Gastrocnemius medialis (tissue), 4 donors: ENCODE measurements at regions not wholly inside any gene's neighbourhood (a gene's known extent, or its start where the extent isn't known, plus 50 kb on each side); places are given as distances from the start of the nearest gene placed in this dataset.
"Not testable (repeated sequence)": the region's sequence is repeated elsewhere in the genome, so short reads cannot be mapped to it uniquely, and the experiment has no call there.

ENCODE experiments used
- ATAC-seq, 2 donors: fragments of 150-250 bp; one replicate each; pipeline ENCODE4 v1.9.1; 2016
- DNase-seq, 2 donors: peaks; one replicate each; pipeline ENCODE4 v3.0.0-alpha.2; 2019
- H3K27ac ChIP-seq, 4 donors: fragments of 200-600 bp; sonication (generic); 1 replicate in 1 of 4; 2 replicates in 3 of 4; pipeline ENCODE4 v1.5.1; 2016 to 2018; ENCODE audit warnings: mild to moderate bottlenecking in 2 of 4, moderate library complexity in 1 of 4
- H3K27me3 ChIP-seq, 3 donors: fragments of 200-600 bp; sonication (generic) in 2 of 3; 1 replicate in 1 of 3; 2 replicates in 2 of 3; pipeline versions ENCODE4 v1.5.1 to v1.6.0; 2016 to 2019; ENCODE audit warnings: mild to moderate bottlenecking in 1 of 3, moderate library complexity in 1 of 3
- H3K36me3 ChIP-seq, 2 donors: fragments of 200-600 bp; sonication (generic) in 1 of 2; one replicate each; pipeline ENCODE4 v1.5.1; 2017 to 2018
- H3K4me1 ChIP-seq, 2 donors: fragments of 200-600 bp; sonication (generic) in 1 of 2; one replicate each; pipeline ENCODE4 v1.5.1; 2016 to 2017; ENCODE audit warnings: mild to moderate bottlenecking in 2 of 2
- H3K4me3 ChIP-seq, 4 donors: fragments of 200-600 bp; sonication (generic) in 3 of 4; 1 replicate in 1 of 4; 2 replicates in 3 of 4; pipeline ENCODE4 v1.5.1; 2016 to 2019; ENCODE audit warnings: mild to moderate bottlenecking in 2 of 4
- H3K9me3 ChIP-seq, 3 donors: fragments of 200-600 bp; sonication (generic) in 2 of 3; 1 replicate in 1 of 3; 2 replicates in 2 of 3; pipeline ENCODE4 v1.5.1; 2016 to 2019
- CTCF ChIP-seq, 5 experiments: fragments of 450-650 bp in 3 of 5; fragments of 200-600 bp in 2 of 5; sonication (generic) in 2 of 5; IDR thresholded peaks in 4 of 5; conservative IDR thresholded peaks in 1 of 5; 1 replicate in 4 of 5; 2 replicates in 1 of 5; pipeline ENCODE4 v1.5.1; 2016 to 2019; ENCODE audit warnings: antibody characterized with exemption in 5 of 5, mild to moderate bottlenecking in 3 of 5, moderate library complexity in 3 of 5
- POLR2A ChIP-seq, 2 donors: fragments of 450-650 bp; IDR thresholded peaks; one replicate each; pipeline ENCODE4 v1.6.1; 2017; ENCODE audit warnings: antibody characterized with exemption in 2 of 2, mild to moderate bottlenecking in 2 of 2, moderate library complexity in 2 of 2
- in situ Hi-C, 4 donors: fragments of 200-750 bp; cut with MboI; loops; one replicate each; pipeline versions ENCODE4 v1.15.0 to v1.8.0; 2017; ENCODE audit warnings: low sequenced_read_pairs in 4 of 4
- intact Hi-C: fragments of 100-400 bp; cut with DNase I; formaldehyde crosslinking; loops from one replicate; pipeline ENCODE4 v1.15.1; 2023; ENCODE audit warnings: low total_unique reads

- TF ChIP-seq POLR2A (IDR thresholded peaks at IDR 0.05) (no peak), CTCF (IDR thresholded peaks at IDR 0.05 in 4 of 5, conservative IDR thresholded peaks at IDR 0.05 in 1 of 5) (no peak)
- in situ Hi-C loops (no loop called here), intact Hi-C loops (no loop called here)
- DNase-seq: no peak
- Histone ChIP-seq H3K27me3 (no peaks in the 10 kb centered on the region), H3K4me3 (no peak overlapping the region), H3K9me3 (no peaks in the 10 kb centered on the region), H3K36me3 (no peaks in the 10 kb centered on the region), H3K27ac (no peak overlapping the region), H3K4me1 (peaks cover 12 to 15% of the 10 kb centered on the region in 2 donors)
- no peak for ATAC-seq
Measured at GRCh38 chr18:9001209-9001608, 101.3 kb upstream of the NDUFV2 start.

- H3K27ac ChIP-seq: no peak overlapping the region
- H3K27me3 ChIP-seq: no peaks in the 10 kb centered on the region
- intact Hi-C loops (no loop called here), in situ Hi-C loops (no loop called here)
- peaks cover 12 to 15% of the 10 kb centered on the region in 2 donors for H3K4me1 ChIP-seq
- ATAC-seq (no peak), DNase-seq (no peak)
- H3K36me3 ChIP-seq: no peaks in the 10 kb centered on the region
- H3K4me3 ChIP-seq: no peak overlapping the region
- TF ChIP-seq POLR2A (IDR thresholded peaks at IDR 0.05): no peak
- no peak for TF ChIP-seq CTCF (IDR thresholded peaks at IDR 0.05 in 4 of 5, conservative IDR thresholded peaks at IDR 0.05 in 1 of 5)
- no peaks in the 10 kb centered on the region for H3K9me3 ChIP-seq
Measured at GRCh38 chr18:9003406-9004100, 98.9 kb upstream of the NDUFV2 start.

GRCh38 chr18:9004308-9004707, 98.2 kb upstream of the NDUFV2 start:
- H3K27me3 ChIP-seq, DNase-seq, H3K36me3 ChIP-seq, H3K27ac ChIP-seq, H3K4me3 ChIP-seq, in situ Hi-C loops, intact Hi-C loops, ATAC-seq, H3K9me3 ChIP-seq: not testable (repeated sequence)
- peaks cover 12 to 15% of the 10 kb centered on the region in 2 donors for H3K4me1 ChIP-seq

- ATAC-seq, intact Hi-C loops, DNase-seq, H3K36me3 ChIP-seq, H3K9me3 ChIP-seq, H3K4me1 ChIP-seq, H3K4me3 ChIP-seq, H3K27me3 ChIP-seq, in situ Hi-C loops, H3K27ac ChIP-seq: not testable (repeated sequence)
Measured at GRCh38 chr18:9007700-9008099, 94.8 kb upstream of the NDUFV2 start.

GRCh38 chr18:9008200-9008708, 94.2 kb upstream of the NDUFV2 start:
- H3K4me1 ChIP-seq: no peaks in the 10 kb centered on the region
- no peak for TF ChIP-seq CTCF (IDR thresholded peaks at IDR 0.05 in 4 of 5, conservative IDR thresholded peaks at IDR 0.05 in 1 of 5)
- TF ChIP-seq POLR2A (IDR thresholded peaks at IDR 0.05): no peak
- H3K9me3 ChIP-seq: no peaks in the 10 kb centered on the region
- no peak for DNase-seq
- no peak for ATAC-seq
- intact Hi-C loops (no loop called here), in situ Hi-C loops (no loop called here)
- H3K27me3 ChIP-seq: no peaks in the 10 kb centered on the region
- no peaks in the 10 kb centered on the region for H3K36me3 ChIP-seq
- no peak overlapping the region for H3K27ac ChIP-seq
- no peak overlapping the region for H3K4me3 ChIP-seq
